ENCODE measurements at regions not wholly inside any gene's neighbourhood (a gene's known extent, or its start where the extent isn't known, plus 50 kb on each side); places are given as distances from the start of the nearest gene placed in this dataset.
"Not testable (repeated sequence)": the region's sequence is repeated elsewhere in the genome, so short reads cannot be mapped to it uniquely, and the experiment has no call there.

DNA sequence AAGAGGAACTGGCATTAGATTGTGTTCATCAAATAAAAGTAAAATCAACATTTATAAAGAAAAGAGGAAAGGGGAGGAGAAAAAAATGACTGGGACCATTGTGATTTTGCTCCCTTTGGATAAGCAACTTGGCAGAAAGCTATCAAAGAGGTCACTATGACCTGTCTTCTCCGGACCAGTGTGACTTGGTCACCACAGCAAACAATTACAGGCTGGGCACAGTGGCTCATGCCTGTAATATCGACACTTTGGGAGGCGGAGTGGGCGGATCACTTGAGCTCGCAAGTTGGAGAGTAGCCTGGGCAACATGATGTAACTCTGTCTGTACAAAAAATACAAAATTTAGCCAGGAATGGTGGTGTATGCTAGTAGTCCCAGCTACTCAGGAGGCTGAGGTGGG, 55.5 kb upstream of the PPIAL4F start:
- TF ChIP-seq, protein P1, sequence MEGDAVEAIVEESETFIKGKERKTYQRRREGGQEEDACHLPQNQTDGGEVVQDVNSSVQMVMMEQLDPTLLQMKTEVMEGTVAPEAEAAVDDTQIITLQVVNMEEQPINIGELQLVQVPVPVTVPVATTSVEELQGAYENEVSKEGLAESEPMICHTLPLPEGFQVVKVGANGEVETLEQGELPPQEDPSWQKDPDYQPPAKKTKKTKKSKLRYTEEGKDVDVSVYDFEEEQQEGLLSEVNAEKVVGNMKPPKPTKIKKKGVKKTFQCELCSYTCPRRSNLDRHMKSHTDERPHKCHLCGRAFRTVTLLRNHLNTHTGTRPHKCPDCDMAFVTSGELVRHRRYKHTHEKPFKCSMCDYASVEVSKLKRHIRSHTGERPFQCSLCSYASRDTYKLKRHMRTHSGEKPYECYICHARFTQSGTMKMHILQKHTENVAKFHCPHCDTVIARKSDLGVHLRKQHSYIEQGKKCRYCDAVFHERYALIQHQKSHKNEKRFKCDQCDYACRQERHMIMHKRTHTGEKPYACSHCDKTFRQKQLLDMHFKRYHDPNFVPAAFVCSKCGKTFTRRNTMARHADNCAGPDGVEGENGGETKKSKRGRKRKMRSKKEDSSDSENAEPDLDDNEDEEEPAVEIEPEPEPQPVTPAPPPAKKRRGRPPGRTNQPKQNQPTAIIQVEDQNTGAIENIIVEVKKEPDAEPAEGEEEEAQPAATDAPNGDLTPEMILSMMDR (IDR thresholded peaks at IDR 0.05 in 2 of 3, conservative IDR thresholded peaks at IDR 0.05 in 1 of 3; ENCODE audit: borderline replicate concordance in 1 of 3, insufficient read depth in 1 of 3, low read depth in 2 of 3, low read length in 2 of 3) = not testable (repeated sequence)
- not testable (repeated sequence) for TF ChIP-seq CEBPB (IDR thresholded peaks at IDR 0.05; ENCODE audit: low read depth); ATF3 (IDR thresholded peaks at IDR 0.05); POLR2A (IDR thresholded peaks at IDR 0.05; ENCODE audit: borderline replicate concordance, extremely low read depth, insufficient read depth, insufficient read length); EZH2 (IDR thresholded peaks at IDR 0.05)

Measured in HCT116 (cell line).